ENCODE measurements at regions not wholly inside any gene's neighbourhood (a gene's known extent, or its start where the extent isn't known, plus 50 kb on each side); places are given as distances from the start of the nearest gene placed in this dataset.
"Not testable (repeated sequence)": the region's sequence is repeated elsewhere in the genome, so short reads cannot be mapped to it uniquely, and the experiment has no call there.

DNA sequence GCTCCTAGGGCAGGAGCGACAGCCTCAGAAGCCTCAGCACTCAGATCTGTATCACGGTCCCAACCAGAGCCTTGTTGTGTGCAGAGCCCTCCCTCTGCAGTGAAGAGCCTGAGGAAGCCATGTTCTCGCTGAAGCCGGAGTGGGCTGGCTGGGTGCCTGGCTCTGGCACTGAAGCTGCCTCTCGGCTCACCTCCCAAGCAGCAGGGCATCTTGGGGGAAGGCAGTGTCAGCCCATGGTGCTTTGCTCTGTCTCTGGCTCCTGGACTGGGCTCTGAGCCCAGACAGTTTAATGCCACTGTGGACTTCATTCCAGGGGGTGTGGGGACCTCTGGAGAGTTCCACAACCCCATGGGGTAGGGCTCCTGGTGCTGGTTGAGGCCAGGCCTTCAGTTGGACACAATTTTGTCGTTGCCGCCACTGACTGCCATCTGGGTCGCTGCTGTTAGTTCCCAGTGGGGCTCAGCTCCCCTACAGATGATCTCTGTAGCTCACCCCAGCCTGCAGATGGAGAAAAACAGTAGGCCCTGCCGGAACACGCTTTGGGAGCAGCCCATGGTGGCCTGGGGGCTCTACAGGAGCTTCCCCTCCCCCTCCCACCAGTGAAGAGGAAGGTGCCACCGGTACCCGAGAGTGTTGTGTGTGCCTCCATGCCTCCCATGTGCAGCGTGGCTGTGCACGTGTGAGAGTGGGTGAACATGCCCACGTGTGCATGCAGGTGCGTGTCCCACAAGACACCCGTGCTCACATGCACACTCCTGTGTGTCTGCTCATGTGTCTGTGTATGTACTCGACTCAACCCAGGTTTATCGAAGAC, 86.5 kb upstream of the B3GAT1 start:
- no peak for DNase-seq (ENCODE audit: low spot score)

DNA sequence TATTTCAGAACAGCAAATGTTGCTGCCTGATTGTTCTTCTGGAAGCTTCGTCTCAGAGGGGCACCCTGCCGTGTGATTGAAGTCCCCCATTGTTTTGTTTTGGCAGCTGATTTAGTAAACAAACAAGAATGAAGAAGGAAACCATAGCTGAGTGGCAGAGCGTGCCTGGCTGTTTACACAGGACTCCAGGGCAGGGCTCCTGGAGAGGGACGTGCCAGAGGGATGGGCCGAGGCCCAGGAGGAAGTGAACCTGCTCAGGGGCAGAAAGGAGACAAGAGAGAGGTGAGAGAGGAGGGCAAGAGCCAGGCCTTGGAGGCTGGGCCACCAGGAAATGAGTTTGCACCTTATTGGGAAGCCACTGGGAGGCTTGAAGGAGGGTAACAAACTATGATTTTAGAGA, 85.5 kb upstream of the B3GAT1 start:
- DNase-seq (ENCODE audit: low spot score): no peak

DNA sequence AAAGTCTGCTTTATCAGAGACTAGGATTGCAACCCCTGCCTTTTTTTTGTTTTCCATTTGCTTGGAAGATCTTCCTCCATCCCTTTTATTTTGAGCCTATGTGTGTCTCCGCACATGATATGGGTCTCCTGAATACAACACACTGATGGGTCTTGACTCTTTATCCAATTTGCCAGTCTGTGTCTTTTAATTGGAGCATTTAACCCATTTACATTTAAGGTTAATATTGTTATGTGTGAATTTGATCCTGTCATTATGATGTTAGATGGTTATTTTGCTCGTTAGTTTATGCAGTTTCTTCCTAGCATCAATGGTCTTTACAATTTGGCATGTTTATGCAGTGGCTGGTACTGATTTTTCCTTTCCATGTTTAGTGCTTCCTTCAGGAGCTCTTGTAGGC, 84.0 kb upstream of the B3GAT1 start:
- not testable (repeated sequence) for DNase-seq (ENCODE audit: low spot score)

DNA sequence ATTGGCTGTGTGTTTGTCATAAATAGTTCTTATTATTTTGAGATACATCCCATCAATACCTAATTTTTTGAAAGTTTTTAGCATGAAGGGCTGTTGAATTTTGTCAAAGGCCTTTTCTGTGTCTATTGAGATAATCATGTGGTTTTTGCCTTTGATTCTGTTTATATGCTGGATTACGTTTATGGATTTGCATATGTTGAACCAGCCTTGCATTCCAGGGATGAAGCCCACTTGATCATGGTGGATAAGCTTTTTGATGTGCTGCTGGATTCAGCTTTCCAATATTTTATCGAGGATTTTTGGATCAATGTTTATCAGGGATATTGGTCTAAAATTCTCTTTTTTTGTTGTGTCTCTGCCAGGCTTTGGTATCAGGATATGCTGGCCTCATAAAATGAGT, 82.4 kb upstream of the B3GAT1 start:
- not testable (repeated sequence) for DNase-seq (ENCODE audit: low spot score)

DNA sequence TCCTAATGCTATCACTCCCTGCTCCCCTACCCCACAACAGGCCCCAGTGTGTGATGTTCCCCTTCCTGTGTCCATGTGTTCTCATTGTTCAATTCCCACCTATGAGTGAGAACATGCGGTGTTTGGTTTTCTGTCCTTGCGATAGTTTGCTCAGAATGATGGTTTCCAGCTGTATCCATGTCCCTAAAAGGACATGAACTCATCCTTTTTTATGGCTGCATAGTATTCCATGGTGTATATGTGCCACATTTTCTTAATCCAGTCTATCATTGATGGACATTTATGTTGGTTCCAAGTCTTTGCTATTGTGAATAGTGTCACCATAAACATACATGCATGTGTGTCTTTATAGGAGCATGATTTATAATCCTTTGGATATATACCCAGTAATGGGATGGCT, 80.4 kb upstream of the B3GAT1 start:
- not testable (repeated sequence) for DNase-seq (ENCODE audit: low spot score)

DNA sequence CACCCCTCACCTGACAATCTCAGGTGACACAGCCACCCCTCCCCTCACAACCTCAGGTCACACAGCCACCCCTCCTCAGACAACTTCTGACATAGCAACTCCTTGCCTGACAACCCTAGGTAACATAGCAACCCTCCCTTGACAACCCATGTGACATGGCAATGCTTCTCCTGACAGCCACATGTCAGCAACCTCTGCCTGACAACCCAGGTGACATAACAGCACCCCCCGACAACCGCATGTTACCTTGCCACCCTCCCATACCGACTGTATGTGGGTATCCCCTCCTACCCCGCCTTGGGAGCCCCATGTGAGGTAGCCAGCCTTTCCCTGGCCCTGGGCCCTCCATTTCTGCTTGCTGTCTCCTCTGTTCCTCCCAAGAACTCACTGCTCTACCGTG, 77.7 kb upstream of the B3GAT1 start:
- no peak for DNase-seq (ENCODE audit: low spot score)

DNA sequence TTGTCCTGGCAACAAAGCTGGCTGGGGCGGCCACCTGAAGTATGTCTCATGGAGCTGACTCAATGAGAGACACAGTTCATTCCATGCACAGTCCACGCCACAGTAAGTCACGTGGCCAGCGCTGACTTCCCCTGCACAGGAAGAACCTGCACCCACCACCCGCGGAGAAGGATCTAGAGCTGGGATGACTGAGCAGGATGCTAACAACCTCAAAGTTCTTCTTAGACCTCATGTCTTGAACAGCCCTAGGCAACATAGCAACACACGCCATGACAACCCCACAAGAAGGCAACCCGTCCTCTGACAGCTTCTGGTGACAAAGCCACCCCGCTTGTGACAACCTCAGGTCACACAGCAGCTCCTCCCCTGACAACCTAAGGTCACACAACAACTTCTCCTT, 76.9 kb upstream of the B3GAT1 start:
- DNase-seq (ENCODE audit: low spot score): no peak

DNA sequence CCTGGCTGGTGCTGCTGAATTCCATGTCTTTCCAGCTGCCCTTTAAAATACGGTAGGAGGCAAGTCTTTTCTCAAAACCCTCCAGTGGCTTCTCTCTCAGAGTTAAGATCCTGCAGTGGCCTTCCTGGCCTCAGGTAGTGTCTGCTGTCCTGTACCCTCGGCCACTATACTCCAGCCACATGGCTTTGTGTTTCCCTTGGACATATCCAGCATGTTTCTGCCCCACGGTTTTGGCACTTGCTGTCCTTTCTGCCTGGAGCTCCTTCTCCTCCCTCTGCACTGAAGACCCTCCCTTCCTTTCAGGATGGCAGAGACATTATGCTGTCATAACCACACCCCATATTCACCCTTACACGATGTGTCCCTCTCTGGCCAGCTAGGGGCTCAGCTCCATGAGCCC, 76.5 kb upstream of the B3GAT1 start:
- no peak for DNase-seq (ENCODE audit: low spot score)

DNA sequence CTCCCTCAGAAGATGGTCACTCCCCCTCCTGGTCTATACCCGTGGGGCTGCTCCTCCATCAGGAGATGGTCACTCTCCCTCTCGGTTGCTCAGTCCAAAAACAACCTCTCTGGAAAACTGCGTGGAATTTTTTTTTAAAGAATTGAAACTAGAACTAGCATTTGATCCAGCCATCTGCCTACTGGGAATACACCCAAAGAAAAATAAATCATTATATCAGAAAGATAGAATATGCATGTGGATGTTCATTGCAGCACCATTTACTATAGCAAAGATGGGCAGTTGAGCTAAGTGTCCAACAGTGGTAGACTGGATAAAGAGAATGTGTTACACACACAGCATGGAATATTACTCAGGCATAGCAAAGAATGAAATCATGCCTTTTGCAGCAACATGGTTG, 75.7 kb upstream of the B3GAT1 start:
- no peak for DNase-seq (ENCODE audit: low spot score)

DNA sequence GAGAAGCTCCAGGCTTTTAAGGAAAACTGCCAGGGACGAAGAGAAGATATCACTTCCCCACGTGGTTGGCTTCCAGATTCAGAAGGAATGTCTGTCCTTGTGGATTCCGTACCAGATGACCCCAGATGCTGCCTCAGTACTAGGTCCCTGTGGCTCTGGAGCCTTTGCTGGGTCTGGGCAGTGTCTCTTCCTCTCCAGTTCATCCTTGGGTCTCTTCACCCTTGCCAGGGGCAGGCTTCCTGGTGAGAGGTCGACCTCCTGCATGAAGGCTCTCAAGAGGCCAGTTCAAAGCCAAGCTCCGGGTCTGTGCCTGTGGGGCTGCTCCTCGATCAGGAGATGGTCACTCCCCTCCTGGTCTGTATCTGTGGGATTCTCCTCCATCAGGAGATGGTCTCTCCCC, 74.7 kb upstream of the B3GAT1 start:
- DNase-seq (ENCODE audit: low spot score): no peak

DNA sequence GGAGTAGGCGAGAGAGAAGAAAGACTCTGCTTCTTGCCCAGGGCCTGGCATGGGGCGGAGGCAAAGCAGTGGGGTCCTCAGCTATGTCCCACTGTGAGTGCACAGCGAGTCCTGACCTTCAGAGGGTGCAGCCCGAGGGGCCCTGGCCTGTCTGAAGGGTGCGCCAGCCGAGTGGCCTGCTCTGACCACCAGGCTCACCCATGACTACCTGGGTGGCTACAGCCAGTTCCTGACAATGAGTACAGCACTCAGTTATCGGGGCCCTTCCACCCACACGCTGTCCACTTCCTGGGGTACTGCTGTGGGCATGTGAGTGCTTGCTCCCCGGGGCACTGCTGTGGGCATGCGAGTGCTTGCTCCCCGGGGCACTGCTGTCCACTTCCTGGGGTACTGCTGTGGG, 74.1 kb upstream of the B3GAT1 start:
- no peak for DNase-seq (ENCODE audit: low spot score)

DNA sequence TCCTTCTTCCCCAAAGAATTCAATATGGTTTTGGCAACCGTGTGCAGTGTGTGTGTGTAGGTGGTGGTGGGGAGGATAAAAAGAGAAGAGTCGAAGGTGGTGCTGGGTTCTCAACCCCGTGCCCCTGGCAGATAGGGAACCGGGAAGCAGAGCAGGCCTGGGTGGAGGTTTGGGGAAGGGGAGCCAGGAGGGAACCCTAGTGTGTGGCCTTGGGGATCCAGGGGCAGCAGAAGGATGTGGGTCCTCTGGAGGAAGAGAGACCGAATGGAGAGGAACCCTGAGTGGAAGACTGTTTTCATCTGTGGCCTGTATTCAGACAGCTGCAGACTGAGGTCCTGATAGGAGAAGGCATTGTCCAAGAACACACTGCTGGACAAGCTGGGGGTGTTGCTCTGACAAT, 73.3 kb upstream of the B3GAT1 start:
- no peak for DNase-seq (ENCODE audit: low spot score)

DNA sequence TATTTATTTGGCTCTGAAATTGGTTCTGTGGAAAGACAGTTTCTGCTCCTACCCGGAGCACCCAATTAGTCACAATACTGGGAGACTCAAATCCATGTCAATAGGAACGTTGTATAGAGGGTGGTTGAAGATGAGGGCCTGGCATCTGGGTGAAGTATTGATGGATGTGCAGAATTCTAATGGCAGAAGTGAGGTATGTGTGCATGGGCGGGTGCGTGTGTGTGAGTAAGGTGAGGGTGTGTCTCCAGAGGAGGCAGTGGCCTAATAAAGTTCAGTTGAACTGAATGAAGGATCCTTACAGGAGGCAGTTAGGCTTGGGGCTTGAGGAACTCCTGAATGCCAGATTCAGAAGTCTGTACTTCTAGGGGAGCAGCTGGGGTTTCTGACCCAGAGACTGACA, 71.8 kb upstream of the B3GAT1 start:
- no peak for DNase-seq (ENCODE audit: low spot score)

DNA sequence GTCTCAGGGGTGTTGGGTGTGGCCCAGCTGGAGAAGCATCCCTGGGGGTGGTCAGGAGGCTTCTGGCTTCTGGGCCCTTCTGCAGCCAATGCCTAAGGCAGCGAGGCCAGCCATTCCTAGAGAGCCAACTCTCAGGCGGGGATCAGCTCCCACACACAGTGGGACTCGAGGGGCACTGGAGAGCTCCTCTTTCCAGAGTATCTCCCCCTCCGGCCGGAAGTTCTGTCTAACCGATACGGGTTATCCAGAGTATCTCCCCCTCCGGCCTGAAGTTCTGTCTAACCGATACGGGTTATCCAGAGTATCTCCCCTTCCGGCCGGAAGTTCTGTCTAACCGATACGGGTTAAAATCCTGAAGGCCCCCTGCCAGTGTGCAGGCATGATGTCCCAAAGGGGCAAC, 71.2 kb upstream of the B3GAT1 start:
- no peak for DNase-seq (ENCODE audit: low spot score)

DNA sequence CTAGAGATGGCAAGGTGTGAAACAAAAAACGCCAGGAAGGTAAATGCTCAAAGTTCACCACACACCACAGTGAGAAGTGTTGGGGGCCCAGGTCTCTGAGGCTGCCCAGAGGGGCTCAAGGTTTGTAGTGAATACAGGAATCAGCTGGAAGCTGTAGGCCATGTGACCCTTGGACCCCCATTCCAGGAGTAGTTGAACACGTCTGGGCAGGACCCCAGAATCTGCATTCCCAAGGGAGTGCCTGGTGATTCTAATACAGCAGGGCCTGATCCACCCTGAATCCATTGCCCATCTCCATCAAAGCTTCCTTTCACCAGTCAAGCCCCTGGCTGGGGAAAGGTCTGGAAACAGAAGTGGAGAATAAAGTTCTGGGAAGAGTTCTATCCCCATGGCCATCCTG, 70.8 kb upstream of the B3GAT1 start:
- DNase-seq (ENCODE audit: low spot score): no peak

DNA sequence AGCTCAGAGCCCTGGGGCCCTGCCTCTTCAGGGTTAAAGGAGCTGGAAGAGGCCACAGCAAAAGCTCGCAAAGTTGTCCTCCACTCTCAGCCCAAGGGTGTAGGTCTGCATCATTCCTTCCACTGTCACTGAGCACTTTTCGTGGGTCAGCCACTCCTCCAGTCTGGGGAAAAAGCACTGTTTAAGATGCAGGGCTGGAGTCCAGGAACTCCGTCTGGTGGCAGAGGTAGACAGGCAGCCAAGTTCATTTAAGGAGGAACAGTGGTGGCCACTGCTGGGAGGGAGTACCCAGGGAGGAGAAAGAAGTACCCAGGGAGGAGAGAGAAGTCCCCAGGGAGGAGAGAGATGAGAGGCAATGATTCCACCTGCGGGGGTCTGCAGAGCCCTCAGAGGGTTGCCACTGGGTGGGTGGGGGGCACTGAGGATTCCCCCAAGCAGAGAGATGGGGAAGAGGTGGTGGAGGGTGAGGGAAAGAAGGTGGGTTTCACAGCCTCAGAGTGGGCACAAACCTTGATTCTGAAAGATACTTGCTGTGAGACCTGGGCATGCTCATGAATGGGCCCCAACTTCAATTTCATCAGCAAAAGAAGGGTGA, 70.0 kb upstream of the B3GAT1 start:
- DNase-seq (ENCODE audit: low spot score): no peak

DNA sequence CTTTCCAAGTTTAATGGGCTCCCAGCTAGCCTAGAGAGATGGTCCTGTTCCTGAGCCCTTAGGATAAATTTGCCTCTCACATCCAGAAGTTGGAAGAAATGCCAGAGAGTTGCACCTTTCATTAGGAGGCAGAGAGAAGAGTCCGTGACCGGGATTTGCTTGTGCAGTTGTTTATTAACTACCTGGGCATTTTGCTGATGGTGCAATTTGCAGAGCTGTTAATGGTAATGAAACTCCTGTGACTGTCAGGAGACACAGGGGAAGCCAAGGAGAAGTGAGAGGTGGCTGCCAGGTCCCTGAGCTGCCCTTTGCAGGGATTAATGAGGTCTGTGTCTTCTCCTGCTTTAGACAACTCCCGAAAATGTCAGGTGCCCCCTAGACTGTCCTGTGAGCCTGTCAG, 69.1 kb upstream of the B3GAT1 start:
- DNase-seq (ENCODE audit: low spot score): no peak

DNA sequence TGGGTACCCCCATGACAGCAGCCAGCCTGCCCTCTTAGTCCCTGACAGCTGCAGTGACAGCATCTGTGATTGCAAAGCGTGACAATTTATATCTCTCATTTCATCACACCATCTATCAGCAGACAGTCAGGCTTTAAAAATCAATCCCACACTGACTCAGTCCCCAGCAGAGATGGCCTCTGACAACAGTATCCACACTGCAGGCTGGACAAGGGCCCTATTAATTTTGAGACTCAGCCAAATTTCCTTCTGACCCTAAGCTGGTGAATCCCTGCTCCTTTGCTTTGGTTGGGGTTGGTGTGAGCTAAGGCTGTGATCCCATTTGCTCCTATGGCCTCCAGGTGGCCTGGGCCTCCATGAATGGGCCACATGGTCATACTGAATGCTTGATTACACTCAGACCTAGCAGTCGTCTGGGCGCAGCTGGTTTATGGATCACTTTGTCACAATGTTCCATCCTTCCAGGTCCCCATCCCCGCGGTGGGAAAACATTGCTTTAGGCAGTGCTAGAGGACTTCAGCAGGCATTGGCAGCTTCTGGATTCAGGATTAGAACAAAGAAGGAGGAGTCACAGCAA, 68.2 kb upstream of the B3GAT1 start:
- DNase-seq (ENCODE audit: low spot score): no peak

DNA sequence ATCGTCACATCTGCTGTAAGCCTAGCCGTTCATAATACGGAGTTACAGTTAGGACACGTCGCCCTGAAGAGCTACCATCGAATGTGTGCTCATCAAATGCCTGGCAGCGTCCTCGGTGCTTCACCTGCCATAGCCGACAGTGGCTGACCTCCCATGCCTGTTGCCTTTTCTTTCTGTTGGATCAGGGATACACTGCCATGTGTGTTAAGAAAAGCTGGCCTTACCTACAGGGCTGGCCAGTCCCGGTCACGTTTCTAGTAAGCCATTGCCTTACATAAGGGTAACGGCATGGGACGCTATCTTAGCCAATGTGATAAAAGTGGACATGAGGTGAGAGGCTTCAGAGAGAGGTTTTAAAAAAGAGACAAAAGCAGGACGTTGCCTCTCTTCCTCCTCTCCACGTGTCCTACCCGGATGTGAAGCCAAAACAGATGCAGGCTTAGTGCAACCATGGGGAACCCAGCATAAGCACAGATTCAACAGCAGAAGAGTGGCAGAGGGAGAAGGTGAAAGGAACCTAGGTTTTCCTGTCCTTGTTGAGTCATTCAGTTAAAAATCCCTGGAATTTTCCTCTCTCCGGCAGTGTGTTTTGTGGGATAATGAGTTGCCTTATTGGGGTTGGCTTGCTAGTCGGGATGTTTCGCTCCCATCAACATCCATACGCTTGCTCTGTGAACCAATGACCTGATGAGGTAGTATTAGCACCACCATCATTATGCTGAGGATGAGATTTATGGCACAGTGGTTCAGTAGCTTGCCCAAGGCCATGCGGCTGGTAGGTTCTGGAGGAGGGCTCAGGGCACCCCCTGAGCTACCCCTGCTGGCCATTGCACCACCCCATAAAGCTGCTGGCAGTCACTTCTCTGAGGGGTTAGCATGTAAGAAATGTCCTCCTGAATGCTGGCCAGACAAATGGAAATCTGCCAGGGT, 67.4 kb upstream of the B3GAT1 start:
- DNase-seq (ENCODE audit: low spot score): no peak

DNA sequence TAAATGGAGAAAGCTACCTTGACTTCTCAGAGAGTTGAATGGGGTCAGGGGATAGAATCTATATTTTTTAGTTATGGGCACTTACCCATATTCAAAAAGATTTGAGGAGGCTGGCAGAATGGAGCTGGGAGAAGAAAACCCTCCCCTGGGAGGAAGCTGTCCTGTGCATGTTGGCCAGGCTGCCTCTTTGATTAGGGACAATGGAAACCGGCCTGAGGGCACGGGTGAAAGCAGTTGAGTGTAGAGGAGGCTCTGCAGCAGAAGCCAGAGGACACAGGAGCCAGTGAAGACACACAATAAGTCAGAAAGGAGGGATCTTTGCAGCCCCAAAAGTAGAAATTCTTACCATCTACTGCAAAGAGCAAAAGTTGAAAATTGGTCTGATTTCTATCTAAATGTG, 66.6 kb upstream of the B3GAT1 start:
- DNase-seq (ENCODE audit: low spot score): no peak

DNA sequence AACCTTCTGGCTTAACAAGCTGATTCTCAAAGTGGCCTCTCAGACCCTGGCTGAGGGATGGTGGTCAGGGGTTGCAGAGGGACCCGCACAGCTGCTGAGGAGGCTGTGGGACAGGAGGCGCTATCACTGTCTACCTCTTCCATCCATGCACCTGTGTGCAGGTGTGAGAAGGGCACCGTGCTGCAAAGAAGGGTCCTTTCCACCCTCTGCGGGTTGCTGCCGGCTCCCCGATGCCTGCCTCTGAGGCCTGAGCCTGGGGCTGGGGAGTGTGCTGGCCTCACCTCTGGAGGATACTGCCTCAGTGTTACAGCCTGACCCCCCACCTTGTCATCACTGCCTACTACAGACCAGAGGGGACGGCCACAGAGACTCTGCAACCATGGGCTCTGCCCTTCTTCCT, 66.1 kb upstream of the B3GAT1 start:
- DNase-seq (ENCODE audit: low spot score): no peak

DNA sequence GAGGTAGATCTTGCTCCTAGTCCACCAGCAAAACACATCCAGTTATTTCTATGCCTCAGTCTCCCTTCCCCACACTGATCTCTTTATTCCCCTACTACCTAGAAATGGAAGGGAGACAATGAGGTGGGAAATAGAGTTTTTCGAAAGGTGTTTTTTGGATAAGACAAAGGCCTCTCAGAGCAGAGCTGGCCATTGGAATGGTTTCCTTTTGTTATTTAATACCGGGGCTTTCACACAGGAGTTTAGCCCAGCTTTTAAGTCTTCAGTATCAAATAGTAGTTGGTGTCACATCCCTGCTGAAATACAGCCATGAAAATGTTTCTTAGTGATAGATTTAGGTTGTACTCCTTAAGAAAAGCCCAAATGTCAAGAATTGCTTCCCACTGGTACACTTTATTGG, 65.4 kb upstream of the B3GAT1 start:
- DNase-seq (ENCODE audit: low spot score): no peak
